ENCODE measurements at regions not wholly inside any gene's neighbourhood (a gene's known extent, or its start where the extent isn't known, plus 50 kb on each side); places are given as distances from the start of the nearest gene placed in this dataset.
A peak's percentile ranks its signal among the peaks of the same experiment; 100 is the strongest.

DNA sequence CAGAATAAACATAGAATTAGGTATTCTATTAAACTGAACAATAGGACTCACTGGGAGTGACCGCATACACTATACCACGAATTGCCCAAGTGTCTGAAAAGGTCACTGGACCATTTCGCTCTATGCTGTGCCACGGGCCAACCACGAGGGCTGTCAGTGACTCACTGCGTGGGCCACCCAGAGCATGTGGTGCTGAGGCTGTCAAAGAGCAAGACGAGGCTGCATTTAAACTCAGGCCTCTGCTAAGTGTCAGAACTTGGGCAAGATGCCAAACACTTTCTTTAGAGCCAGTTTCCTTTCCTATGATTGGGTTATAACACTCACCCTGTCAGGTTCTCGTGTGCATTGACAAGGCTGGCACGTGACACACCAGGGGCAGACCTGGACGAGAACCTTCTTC lies 97.5 kb downstream of the SH3YL1 start:
- no peaks in the 10 kb centered on the region for H3K9me3 ChIP-seq (ENCODE audit: insufficient read depth, low read depth, low read length)
- no peaks in the 10 kb centered on the region for H3K36me3 ChIP-seq (ENCODE audit: insufficient read depth, low read length)
- H3K79me2 ChIP-seq (ENCODE audit: insufficient read depth, low read length), result no peaks in the 10 kb centered on the region
- H4K20me1 ChIP-seq (ENCODE audit: insufficient read depth, low read length, poor library complexity, severe bottlenecking), result no peaks in the 10 kb centered on the region
- H3K4me2 ChIP-seq (ENCODE audit: low read depth, low read length, poor library complexity, severe bottlenecking), result no peak overlapping the region
- no peaks in the 10 kb centered on the region for H3K27me3 ChIP-seq (ENCODE audit: insufficient read depth, low read length, poor library complexity, severe bottlenecking)
- TF ChIP-seq EZH2phosphoT487 (IDR thresholded peaks at IDR 0.05; ENCODE audit: borderline replicate concordance) (no peak), CTCF (conservative IDR thresholded peaks at IDR 0.05; ENCODE audit: low read length) (no peak)
- H3K9ac ChIP-seq (ENCODE audit: low read depth, low read length, poor library complexity, severe bottlenecking), result no peak overlapping the region
- H3K4me3 ChIP-seq (ENCODE audit: low read length, poor library complexity, severe bottlenecking), result no peak overlapping the region
- H3K4me1 ChIP-seq (ENCODE audit: insufficient read depth, low read length, poor library complexity, severe bottlenecking), result peaks cover 25% of the 10 kb centered on the region
- no peaks in the 10 kb centered on the region for H3F3A ChIP-seq (ENCODE audit: low read depth)
- no peaks in the 10 kb centered on the region for H3K9me2 ChIP-seq (replicated peaks; ENCODE audit: low read depth, low read length)
- no peak overlapping the region for H2AFZ ChIP-seq (ENCODE audit: low read length)

DNA sequence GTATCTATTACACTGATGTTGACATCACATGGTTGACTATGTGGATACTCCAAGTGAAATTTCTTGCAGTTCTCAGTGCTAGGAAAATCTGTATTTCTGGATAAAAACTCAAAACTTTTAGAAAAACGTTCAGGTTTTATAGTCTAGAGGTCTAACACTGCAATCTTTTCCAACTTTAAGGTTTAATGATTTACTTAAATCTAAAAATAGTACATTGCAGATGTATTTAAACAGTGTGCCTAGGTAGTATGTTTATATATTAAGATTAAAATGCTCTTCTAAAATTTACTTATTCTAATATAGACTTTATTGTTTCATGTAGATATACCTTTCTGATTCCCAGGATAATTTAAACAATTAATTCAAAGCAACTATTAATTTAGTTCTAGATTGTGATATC lies 98.3 kb downstream of the SH3YL1 start:
- Histone ChIP-seq H3K9me3 (ENCODE audit: insufficient read depth, low read depth, low read length) (no peaks in the 10 kb centered on the region), H3K4me2 (ENCODE audit: low read depth, low read length, poor library complexity, severe bottlenecking) (no peak overlapping the region), H3K9ac (ENCODE audit: low read depth, low read length, poor library complexity, severe bottlenecking) (no peak overlapping the region), H3K9me2 (replicated peaks; ENCODE audit: low read depth, low read length) (no peaks in the 10 kb centered on the region), H3K79me2 (ENCODE audit: insufficient read depth, low read length) (no peaks in the 10 kb centered on the region), H3K27me3 (ENCODE audit: insufficient read depth, low read length, poor library complexity, severe bottlenecking) (no peaks in the 10 kb centered on the region), H3K36me3 (ENCODE audit: insufficient read depth, low read length) (no peaks in the 10 kb centered on the region), H3K4me3 (ENCODE audit: low read length, poor library complexity, severe bottlenecking) (no peak overlapping the region), H2AFZ (ENCODE audit: low read length) (no peak overlapping the region), H3F3A (ENCODE audit: low read depth) (no peaks in the 10 kb centered on the region), H4K20me1 (ENCODE audit: insufficient read depth, low read length, poor library complexity, severe bottlenecking) (no peaks in the 10 kb centered on the region), H3K4me1 (ENCODE audit: insufficient read depth, low read length, poor library complexity, severe bottlenecking) (peaks cover 25% of the 10 kb centered on the region)
- TF ChIP-seq CTCF (conservative IDR thresholded peaks at IDR 0.05; ENCODE audit: low read length), result no peak
- TF ChIP-seq EZH2phosphoT487 (IDR thresholded peaks at IDR 0.05; ENCODE audit: borderline replicate concordance), result no peak

DNA sequence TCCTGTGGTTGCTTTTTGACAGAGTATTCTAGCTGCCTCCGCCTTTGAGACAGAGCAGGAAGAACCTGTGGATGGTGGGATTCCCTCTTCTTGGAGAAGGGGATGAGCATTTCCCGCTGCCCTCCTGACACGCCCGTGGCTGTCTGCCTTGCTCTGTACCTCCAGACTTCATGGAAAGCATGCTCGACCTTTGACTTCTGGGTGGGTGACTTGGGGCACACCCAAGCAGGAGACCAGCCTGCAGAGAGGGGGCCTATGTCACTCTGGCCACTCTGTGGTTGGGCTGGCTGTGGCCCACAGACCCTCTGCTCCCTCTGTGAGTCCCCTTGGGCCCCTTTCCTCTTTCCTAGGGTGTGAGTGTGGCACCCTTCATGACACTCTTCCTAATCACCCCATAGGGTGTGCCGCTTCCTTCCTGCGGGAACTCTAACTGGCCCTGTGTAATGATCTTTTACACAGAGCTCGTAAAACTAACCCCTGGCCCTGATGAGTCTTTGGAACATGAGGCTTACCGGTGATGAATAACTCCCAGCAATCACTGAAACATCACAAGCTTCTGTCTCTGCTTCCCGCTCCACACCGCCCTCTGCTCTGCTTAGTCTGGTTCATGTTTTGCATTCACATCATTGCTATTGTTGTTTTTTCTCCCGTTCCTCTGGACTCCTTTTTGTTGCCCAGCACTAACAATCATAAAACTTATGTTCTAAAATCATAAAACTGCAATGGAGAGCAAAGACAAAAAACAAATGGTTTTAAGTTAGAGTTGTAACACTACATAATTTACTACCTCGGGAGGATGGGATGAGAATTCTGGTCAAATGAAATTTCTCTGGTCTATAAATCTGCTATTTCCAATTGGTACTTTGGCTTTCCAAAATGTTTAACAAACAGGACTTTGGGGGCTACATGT lies 101.1 kb downstream of the SH3YL1 start:
- peak; percentile 19; the same call in 1 of the 2 replicates for TF ChIP-seq CTCF (conservative IDR thresholded peaks at IDR 0.05; ENCODE audit: low read length)
- no peak for TF ChIP-seq EZH2phosphoT487 (IDR thresholded peaks at IDR 0.05; ENCODE audit: borderline replicate concordance)
- Histone ChIP-seq H3K27me3 (ENCODE audit: insufficient read depth, low read length, poor library complexity, severe bottlenecking) (no peaks in the 10 kb centered on the region), H2AFZ (ENCODE audit: low read length) (no peak overlapping the region), H3K4me1 (ENCODE audit: insufficient read depth, low read length, poor library complexity, severe bottlenecking) (peaks cover 25% of the 10 kb centered on the region), H3K4me2 (ENCODE audit: low read depth, low read length, poor library complexity, severe bottlenecking) (peak overlapping the region; percentile 45), H3K9ac (ENCODE audit: low read depth, low read length, poor library complexity, severe bottlenecking) (no peak overlapping the region), H4K20me1 (ENCODE audit: insufficient read depth, low read length, poor library complexity, severe bottlenecking) (no peaks in the 10 kb centered on the region), H3K79me2 (ENCODE audit: insufficient read depth, low read length) (no peaks in the 10 kb centered on the region), H3K4me3 (ENCODE audit: low read length, poor library complexity, severe bottlenecking) (no peak overlapping the region), H3F3A (ENCODE audit: low read depth) (no peaks in the 10 kb centered on the region), H3K9me2 (replicated peaks; ENCODE audit: low read depth, low read length) (no peaks in the 10 kb centered on the region), H3K9me3 (ENCODE audit: insufficient read depth, low read depth, low read length) (no peaks in the 10 kb centered on the region), H3K36me3 (ENCODE audit: insufficient read depth, low read length) (no peaks in the 10 kb centered on the region)
